ENCODE measurements at regions not wholly inside any gene's neighbourhood (a gene's known extent, or its start where the extent isn't known, plus 50 kb on each side); places are given as distances from the start of the nearest gene placed in this dataset.

GRCh38 chr18:6547476-6547875, 132.8 kb upstream of the L3MBTL4 start:
- no peak overlapping the region for H3K27ac ChIP-seq (ENCODE audit: control insufficient read depth, insufficient read depth, low read length)
- no peak overlapping the region for H3K9ac ChIP-seq (ENCODE audit: control insufficient read depth, extremely low read depth, insufficient read depth, low read length)
- no peak overlapping the region for H2AFZ ChIP-seq (ENCODE audit: control insufficient read depth, low read length)
- no peaks in the 10 kb centered on the region for H4K20me1 ChIP-seq (ENCODE audit: control insufficient read depth, extremely low read depth, insufficient read depth, low read length)
- no peaks in the 10 kb centered on the region for H3K79me2 ChIP-seq (ENCODE audit: control insufficient read depth, insufficient read depth, low read length)
- no peak for DNase-seq (ENCODE audit: low read depth, low spot score)
- dilution Hi-C loops (cut with MboI; ENCODE audit: extremely low pct_ligation_motif_present, low sequenced_read_pairs): loop anchor here (10.0 kb wide), 1 partner anchor 327 kb away; no protein-coding TSS in a partner anchor
- no peak for TF ChIP-seq EZH2 (IDR thresholded peaks at IDR 0.05; ENCODE audit: low read length)
- TF ChIP-seq, protein P1, sequence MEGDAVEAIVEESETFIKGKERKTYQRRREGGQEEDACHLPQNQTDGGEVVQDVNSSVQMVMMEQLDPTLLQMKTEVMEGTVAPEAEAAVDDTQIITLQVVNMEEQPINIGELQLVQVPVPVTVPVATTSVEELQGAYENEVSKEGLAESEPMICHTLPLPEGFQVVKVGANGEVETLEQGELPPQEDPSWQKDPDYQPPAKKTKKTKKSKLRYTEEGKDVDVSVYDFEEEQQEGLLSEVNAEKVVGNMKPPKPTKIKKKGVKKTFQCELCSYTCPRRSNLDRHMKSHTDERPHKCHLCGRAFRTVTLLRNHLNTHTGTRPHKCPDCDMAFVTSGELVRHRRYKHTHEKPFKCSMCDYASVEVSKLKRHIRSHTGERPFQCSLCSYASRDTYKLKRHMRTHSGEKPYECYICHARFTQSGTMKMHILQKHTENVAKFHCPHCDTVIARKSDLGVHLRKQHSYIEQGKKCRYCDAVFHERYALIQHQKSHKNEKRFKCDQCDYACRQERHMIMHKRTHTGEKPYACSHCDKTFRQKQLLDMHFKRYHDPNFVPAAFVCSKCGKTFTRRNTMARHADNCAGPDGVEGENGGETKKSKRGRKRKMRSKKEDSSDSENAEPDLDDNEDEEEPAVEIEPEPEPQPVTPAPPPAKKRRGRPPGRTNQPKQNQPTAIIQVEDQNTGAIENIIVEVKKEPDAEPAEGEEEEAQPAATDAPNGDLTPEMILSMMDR (optimal IDR thresholded peaks at IDR 0.05 in 1 of 3, IDR thresholded peaks at IDR 0.05 in 1 of 3, conservative IDR thresholded peaks at IDR 0.05 in 1 of 3; ENCODE audit: extremely low read depth in 1 of 3, insufficient read depth in 2 of 3, low read length in 3 of 3): no peak
- H3K4me1 ChIP-seq (ENCODE audit: control insufficient read depth, extremely low read depth, insufficient read depth, low read length): peaks cover 6% of the 10 kb centered on the region
- H3K9me3 ChIP-seq (ENCODE audit: control insufficient read depth, low read depth, low read length): no peaks in the 10 kb centered on the region
- H3K4me3 ChIP-seq (ENCODE audit: control insufficient read depth in 2 of 3, extremely low read depth in 1 of 3, insufficient read depth in 2 of 3, low read depth in 1 of 3, low read length in 3 of 3): no peak overlapping the region
- no peak overlapping the region for H3K4me2 ChIP-seq (ENCODE audit: control insufficient read depth, extremely low read depth, insufficient read depth, low read depth, low read length)
- FAIRE-seq: peak; percentile 82
- H3K9me1 ChIP-seq (ENCODE audit: control insufficient read depth, extremely low read depth, insufficient read depth, low read length): no peaks in the 10 kb centered on the region
- no peaks in the 10 kb centered on the region for H3K36me3 ChIP-seq (ENCODE audit: control insufficient read depth in 2 of 2, extremely low read depth in 1 of 2, insufficient read depth in 2 of 2, low read length in 2 of 2)
- no peaks in the 10 kb centered on the region for H3K27me3 ChIP-seq (ENCODE audit: control insufficient read depth, extremely low read depth, insufficient read depth, low read length)

GRCh38 chr18:6553234-6553900, 138.7 kb upstream of the L3MBTL4 start:
- FAIRE-seq: no peak
- Histone ChIP-seq H3K4me3 (ENCODE audit: control insufficient read depth in 2 of 3, extremely low read depth in 1 of 3, insufficient read depth in 2 of 3, low read depth in 1 of 3, low read length in 3 of 3) (no peak overlapping the region), H3K9me1 (ENCODE audit: control insufficient read depth, extremely low read depth, insufficient read depth, low read length) (no peaks in the 10 kb centered on the region), H3K36me3 (ENCODE audit: control insufficient read depth in 2 of 2, extremely low read depth in 1 of 2, insufficient read depth in 2 of 2, low read length in 2 of 2) (no peaks in the 10 kb centered on the region), H3K27ac (ENCODE audit: control insufficient read depth, insufficient read depth, low read length) (no peak overlapping the region), H3K79me2 (ENCODE audit: control insufficient read depth, insufficient read depth, low read length) (no peaks in the 10 kb centered on the region), H3K27me3 (ENCODE audit: control insufficient read depth, extremely low read depth, insufficient read depth, low read length) (no peaks in the 10 kb centered on the region), H3K4me1 (ENCODE audit: control insufficient read depth, extremely low read depth, insufficient read depth, low read length) (no peaks in the 10 kb centered on the region), H3K4me2 (ENCODE audit: control insufficient read depth, extremely low read depth, insufficient read depth, low read depth, low read length) (no peak overlapping the region), H3K9ac (ENCODE audit: control insufficient read depth, extremely low read depth, insufficient read depth, low read length) (no peak overlapping the region), H2AFZ (ENCODE audit: control insufficient read depth, low read length) (no peak overlapping the region), H3K9me3 (ENCODE audit: control insufficient read depth, low read depth, low read length) (no peaks in the 10 kb centered on the region), H4K20me1 (ENCODE audit: control insufficient read depth, extremely low read depth, insufficient read depth, low read length) (no peaks in the 10 kb centered on the region)
- DNase-seq (ENCODE audit: low read depth, low spot score): no peak
- dilution Hi-C loops (cut with MboI; ENCODE audit: extremely low pct_ligation_motif_present, low sequenced_read_pairs): no loop called here
- no peak for TF ChIP-seq EZH2 (IDR thresholded peaks at IDR 0.05; ENCODE audit: low read length)
- TF ChIP-seq, protein P1 (optimal IDR thresholded peaks at IDR 0.05 in 1 of 3, IDR thresholded peaks at IDR 0.05 in 1 of 3, conservative IDR thresholded peaks at IDR 0.05 in 1 of 3; ENCODE audit: extremely low read depth in 1 of 3, insufficient read depth in 2 of 3, low read length in 3 of 3): no peak
